Forelimb muscle (tissue), 1 donor: ENCODE measurements at regions not wholly inside any gene's neighbourhood (a gene's known extent, or its start where the extent isn't known, plus 50 kb on each side); places are given as distances from the start of the nearest gene placed in this dataset.

Source experiments
- DNase-seq: peaks from one replicate; pipeline ENCODE4 v3.0.0-alpha.2; 2013; ENCODE audit warnings: low read depth

- DNase-seq, result no peak
These were observed 726.8 kb downstream of the BCL11B start for GRCh38 chr14:98545181-98545580.

GRCh38 chr14:98548071-98548686 is 723.8 kb downstream of the BCL11B start:
- DNase-seq, result no peak

- DNase-seq, result no peak
These were observed 721.0 kb downstream of the BCL11B start for GRCh38 chr14:98551028-98551427.

DNA sequence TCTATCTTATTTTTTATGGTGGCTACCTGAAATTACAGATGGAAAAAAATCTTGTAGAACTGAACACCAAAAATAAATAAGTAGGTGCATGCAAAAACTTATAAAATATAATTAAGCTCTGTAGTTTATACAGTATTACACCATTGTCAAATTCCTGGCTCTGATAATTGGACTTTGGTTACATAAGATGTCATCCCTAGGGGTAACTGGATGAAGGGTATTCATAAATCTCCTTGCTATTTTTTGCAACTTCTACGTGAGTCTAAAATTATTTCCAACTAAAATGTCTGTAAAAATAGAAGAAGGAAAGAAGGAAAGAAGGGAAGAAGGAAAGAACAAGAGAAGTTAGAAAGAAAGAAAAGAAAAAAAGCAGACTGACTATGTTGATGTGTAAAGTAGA is 716.6 kb downstream of the BCL11B start:
- DNase-seq, result no peak

- no peak for DNase-seq
These were observed 708.0 kb downstream of the BCL11B start for GRCh38 chr14:98564006-98564405.

DNA sequence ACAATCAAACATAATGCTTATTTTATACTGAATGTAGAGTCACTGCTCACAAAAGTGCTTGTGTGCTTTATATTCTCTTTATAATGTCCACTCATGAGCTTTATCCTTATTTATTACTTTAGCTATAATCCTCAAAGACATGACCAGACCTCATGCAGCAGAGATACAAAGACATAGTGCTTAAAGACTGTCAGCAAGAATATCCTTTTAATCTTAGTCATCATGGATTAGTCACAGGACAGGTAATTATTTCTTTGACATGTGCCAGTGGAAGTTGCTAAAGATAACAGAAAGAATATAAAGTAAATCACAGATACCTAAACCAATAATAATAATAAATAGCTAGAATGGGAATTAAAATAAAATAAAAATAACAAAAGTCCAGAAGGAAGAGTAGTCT is 707.5 kb downstream of the BCL11B start:
- DNase-seq, result no peak

DNA sequence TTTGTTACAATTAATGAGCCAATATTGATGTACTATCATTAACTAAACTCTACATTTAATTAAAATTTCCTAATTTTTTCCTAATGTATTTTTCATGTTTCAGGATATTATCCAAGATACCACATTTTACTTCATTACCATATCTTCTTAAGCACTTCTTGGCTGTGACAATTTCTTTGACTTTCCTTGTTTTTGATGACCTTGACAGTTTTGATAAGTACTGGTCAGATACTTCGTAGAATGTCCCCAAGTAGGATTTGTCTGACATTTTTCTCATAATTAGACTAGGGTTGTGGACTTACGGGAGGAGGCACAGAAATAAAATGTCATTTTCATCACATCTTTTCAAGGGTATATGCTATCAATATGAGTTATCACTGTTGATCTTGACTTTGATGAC is 700.9 kb downstream of the BCL11B start:
- no peak for DNase-seq

DNA sequence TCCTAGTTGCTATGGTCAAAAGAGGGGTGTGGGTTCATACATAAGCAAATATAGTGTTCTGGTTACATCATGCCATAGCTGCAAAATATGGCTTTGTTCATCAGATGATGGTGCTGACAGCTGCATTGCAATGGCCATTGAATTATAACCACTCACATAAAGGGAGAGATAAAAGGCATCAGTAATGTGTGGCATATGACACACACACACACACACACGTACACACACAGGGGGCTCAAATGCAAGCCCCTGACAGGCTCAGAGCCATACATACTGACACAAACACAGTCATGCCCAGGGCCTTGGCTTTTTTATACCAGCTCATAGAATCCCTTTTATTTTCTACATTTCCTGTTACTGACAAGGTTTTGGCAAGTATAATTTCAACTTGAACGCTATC is 698.9 kb downstream of the BCL11B start:
- no peak for DNase-seq

GRCh38 chr14:98576463-98576862 is 695.5 kb downstream of the BCL11B start:
- no peak for DNase-seq

GRCh38 chr14:98578204-98578603 is 693.8 kb downstream of the BCL11B start:
- DNase-seq, result no peak

DNA sequence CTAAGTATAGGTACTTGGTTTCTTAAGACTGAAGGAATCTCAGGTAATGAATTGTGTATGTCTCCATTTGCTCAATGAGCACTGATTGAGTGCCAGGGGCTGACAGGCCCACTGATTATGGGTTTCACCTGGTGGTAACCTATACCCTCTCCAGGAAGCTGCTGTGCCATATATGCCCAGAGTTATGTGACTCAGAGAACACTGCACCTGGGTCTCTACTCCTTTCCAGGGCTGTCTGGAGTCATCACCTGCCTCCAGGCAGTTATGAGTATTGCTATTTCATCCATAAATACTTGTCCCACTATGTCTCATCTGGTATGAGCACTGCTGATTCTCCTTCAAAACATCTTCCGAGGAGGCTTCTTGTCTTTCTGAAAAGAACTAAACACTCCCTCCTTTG is 692.9 kb downstream of the BCL11B start:
- DNase-seq, result no peak

DNA sequence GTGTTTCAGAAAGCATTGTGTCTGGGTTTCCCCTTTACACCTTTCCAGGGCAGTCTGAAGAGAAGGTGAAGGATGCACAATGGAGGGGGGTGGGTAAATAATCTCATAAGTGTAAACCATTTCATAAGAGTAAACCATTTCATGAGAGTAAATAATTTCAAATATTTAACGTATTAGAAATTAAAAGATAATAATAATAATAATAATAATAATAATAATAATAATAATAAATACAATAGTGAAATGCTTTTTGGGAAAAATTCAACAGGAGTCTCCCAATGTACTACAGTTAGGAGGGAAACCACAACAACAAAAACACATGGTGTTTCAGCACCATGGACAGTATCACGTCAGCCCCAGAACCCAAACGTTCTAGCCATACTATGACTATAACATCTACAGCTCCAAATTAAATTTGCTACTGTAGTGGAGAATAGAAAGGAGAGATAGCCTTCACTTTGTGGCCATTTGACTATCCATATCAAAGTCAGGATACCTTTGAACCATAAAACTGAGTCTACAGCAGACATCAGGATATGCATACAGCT is 691.8 kb downstream of the BCL11B start:
- DNase-seq, result peak; percentile 24

DNA sequence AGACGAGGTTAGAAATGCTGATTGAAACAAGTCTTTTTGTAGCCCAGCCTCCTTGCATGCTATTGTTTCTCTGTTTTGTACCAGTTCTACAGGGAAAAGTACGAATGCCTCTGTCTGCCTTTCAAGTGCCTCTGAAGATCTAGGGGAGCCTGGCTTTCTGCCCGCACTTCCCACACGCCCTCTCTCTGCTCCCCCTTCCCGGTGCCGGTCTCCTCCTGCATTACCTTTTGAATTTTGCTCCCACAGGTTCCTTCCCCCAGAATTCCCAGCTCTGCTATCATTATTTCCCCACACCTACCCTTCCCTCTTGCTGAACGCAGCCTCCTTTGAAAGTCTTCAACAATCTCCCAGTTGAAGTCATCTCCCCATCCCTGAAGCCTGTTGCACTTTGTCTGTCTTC is 689.7 kb downstream of the BCL11B start:
- DNase-seq, result no peak

- DNase-seq, result no peak
These were observed 680.8 kb downstream of the BCL11B start for GRCh38 chr14:98591161-98591560.

GRCh38 chr14:98592611-98593170 is 679.3 kb downstream of the BCL11B start:
- DNase-seq, result no peak

DNA sequence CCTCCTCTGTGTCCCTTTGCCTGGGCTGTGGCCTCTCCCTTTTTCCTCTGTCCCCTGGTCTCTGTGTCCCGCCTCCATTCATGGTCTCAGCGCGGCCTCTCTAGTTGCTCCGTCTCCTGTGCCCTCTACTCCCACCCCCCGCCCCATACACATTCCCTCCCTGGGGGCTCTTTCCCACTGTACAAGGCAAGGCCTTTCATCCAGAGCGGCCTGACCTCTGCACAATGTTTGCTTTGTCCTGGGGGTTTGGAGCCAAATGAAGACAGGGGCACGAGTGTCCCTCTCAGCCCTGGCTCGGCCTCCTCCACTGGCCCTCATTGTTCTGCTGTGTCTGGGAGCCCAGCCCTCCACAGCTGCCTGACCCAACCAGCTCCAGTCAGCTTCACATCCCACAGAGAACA is 678.6 kb downstream of the BCL11B start:
- DNase-seq, result no peak

DNA sequence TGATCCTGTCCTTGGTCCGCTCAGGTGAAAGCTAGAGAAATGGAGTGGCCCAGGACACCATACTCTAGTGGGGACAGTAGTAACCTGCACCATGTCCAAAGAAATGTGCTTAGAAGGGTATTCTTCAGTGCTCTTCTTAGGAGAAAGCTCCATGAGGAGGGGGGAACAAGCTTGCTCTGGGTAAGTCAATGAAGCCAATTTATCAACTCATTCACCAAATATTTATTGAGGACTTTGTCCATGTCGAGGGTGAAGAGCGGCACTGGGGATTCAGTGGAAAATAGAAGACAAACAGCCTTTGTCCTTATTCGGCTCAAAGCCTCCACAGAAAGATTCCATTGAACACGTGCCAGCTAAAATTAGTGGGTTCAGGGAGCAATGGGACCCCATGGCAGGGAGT is 677.8 kb downstream of the BCL11B start:
- no peak for DNase-seq

DNA sequence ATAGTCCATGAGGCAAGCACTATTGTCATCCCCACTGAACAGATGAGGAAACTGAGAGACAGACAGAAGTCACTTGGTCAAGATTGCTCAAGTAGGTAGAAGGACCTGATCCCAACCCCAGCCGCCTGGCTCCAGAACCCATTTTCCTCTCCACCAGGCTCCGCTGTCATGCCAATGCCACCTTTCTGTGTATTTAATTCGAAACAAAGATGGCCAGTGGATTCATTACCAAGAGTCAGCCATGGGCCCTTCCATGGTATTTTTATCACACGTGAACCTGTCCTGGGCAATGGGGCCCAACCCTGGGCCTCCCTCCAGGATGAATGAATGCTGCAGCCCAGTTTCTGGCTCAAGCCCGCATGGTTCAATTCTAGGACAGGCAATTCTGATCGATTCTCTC is 673.4 kb downstream of the BCL11B start:
- DNase-seq, result no peak

DNA sequence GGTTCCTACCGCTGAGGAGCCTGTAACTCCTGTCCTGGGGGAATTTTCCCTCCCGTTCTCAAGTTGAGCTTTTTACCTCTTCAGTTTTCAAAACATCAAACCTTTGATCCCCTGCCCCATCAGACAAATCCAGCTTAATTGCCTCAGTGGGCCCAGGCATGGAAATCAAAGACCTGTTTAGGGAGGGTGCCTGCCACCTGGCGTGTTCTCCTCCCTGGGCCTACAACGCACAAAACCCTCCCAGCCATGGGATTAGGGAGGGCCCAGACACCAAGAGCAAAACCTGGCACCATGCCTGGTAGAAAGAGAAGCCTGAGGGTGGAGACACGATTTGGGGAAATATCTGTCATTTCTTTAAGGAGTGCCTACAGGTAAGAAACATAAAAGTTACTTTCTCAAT is 672.9 kb downstream of the BCL11B start:
- no peak for DNase-seq

DNA sequence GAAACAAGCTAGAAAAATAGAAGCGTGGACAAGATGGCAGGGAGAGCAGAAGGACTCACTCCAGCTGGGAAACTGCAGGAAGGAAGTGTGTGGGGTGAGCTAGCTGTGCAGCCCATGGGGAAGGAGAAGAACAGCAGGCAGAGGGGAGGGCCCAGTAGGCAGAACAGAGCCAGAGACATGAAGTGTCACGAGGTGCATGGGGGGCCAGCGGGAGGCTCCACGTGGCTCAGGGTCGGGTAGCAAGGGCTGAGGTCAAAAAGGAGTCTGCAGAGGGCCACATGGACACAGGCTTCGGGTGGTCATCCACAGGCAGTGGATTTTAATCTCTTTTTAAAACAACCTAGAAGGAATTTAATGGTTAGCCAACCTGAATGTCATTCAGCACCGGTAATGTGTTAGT is 669.0 kb downstream of the BCL11B start:
- no peak for DNase-seq

GRCh38 chr14:98605043-98605442 is 667.0 kb downstream of the BCL11B start:
- DNase-seq, result no peak

GRCh38 chr14:98606041-98606640 is 665.9 kb downstream of the BCL11B start:
- DNase-seq, result no peak

- no peak for DNase-seq
These were observed 665.2 kb downstream of the BCL11B start for GRCh38 chr14:98606816-98607215.
